ENCODE measurements at regions not wholly inside any gene's neighbourhood (a gene's known extent, or its start where the extent isn't known, plus 50 kb on each side); places are given as distances from the start of the nearest gene placed in this dataset.
"Not testable (repeated sequence)": the region's sequence is repeated elsewhere in the genome, so short reads cannot be mapped to it uniquely, and the experiment has no call there.

DNA sequence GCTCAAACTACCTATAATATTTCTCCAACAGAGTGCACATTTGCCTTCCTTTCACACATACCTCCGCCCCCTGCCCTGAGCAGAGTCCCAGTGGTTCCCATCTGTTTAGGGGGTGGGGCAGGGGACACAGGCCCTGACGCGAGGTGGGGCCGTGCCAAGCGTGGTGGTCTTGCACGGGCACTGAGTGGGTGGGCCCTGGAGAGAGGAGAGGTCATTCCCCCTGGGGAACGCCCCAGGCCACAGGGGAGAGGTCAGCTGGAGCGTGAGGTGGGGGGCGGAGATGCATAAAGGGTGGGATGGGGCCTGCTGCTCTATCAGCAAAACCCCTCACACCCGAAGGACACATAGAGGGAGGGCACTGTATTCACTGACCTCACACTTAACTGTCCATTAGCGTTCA, 441.9 kb downstream of the TMEM121 start:
- DNase-seq (ENCODE audit: extremely low read depth in 1 of 11, low read depth in 9 of 11, low spot score in 4 of 11) = no peak

GRCh38 chr14:105969026-105969425, 442.6 kb downstream of the TMEM121 start:
- DNase-seq (ENCODE audit: extremely low read depth in 1 of 11, low read depth in 9 of 11, low spot score in 4 of 11) = not testable (repeated sequence)

GRCh38 chr14:105970821-105971220, 444.4 kb downstream of the TMEM121 start:
- DNase-seq (ENCODE audit: extremely low read depth in 1 of 11, low read depth in 9 of 11, low spot score in 4 of 11) = not testable (repeated sequence)

GRCh38 chr14:105971593-105972500, 445.5 kb downstream of the TMEM121 start:
- DNase-seq (ENCODE audit: extremely low read depth in 1 of 11, low read depth in 9 of 11, low spot score in 4 of 11) = no peak

DNA sequence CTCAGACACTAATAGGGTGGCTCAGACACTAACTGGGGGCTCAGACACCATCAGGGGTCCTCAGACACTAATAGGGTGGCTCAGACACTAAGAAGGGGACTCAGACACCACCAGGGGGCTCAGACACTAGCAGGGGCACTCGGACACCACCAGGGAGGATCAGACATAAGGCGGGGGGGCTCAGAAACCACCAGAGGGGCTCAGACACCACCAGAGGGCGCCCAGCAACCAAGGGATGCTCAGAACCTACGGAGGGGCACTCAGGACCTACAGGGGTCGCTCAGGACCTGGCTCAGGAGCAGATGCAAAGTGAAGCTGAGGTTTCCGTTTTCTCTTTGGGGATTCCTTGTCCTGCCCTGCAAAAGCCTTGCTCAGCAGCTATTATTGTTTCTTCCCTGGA, 448.5 kb downstream of the TMEM121 start:
- DNase-seq (ENCODE audit: extremely low read depth in 1 of 11, low read depth in 9 of 11, low spot score in 4 of 11) = no peak

GRCh38 chr14:105978618-105979295, 452.4 kb downstream of the TMEM121 start:
- DNase-seq (ENCODE audit: extremely low read depth in 1 of 11, low read depth in 9 of 11, low spot score in 4 of 11) = no peak

DNA sequence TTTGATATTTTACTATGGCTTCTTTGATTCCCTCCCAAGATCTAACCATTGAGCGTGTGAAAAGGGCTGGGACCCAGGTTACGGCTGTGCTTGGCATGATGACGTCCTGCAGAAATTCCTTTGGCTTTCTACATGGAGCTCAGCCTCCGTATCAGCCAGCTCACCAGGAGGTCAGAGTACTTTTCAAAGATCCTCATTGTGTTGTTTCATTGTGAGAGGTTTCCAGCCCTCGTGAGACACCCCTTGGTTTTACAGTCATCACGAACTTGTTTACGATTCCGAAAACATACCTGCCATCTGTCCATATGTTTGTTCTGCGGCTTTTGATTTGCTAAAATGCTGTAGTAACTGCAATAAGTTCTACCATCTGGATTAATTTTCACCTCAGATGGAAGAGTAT, 453.1 kb downstream of the TMEM121 start:
- no peak for DNase-seq (ENCODE audit: extremely low read depth in 1 of 11, low read depth in 9 of 11, low spot score in 4 of 11)

- DNase-seq (ENCODE audit: extremely low read depth in 1 of 11, low read depth in 9 of 11, low spot score in 4 of 11) = no peak
Observed at GRCh38 chr14:105980224-105980623, 453.8 kb downstream of the TMEM121 start.

- not testable (repeated sequence) for DNase-seq (ENCODE audit: extremely low read depth in 1 of 11, low read depth in 9 of 11, low spot score in 4 of 11)
Observed at GRCh38 chr14:105981517-105982302, 455.3 kb downstream of the TMEM121 start.

DNA sequence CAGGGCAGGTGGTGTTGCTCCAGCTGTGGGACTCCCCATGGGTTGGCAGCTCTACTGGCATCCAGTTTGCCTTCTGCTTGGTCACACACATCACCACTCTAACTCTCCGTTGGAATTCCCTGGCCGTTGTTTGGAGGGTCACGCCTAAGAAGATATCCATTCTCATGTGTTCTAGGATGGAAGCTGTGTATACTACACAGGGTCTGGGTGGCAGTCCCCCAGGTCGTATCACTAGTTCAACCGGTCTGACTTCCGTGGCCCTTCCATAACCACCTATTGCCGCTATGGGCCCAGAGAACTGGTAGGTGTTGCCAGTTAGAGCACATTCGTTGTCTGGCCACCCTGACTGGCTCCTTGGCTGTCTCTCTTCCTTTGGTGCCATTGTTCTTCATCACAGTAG, 456.3 kb downstream of the TMEM121 start:
- no peak for DNase-seq (ENCODE audit: extremely low read depth in 1 of 11, low read depth in 9 of 11, low spot score in 4 of 11)

DNA sequence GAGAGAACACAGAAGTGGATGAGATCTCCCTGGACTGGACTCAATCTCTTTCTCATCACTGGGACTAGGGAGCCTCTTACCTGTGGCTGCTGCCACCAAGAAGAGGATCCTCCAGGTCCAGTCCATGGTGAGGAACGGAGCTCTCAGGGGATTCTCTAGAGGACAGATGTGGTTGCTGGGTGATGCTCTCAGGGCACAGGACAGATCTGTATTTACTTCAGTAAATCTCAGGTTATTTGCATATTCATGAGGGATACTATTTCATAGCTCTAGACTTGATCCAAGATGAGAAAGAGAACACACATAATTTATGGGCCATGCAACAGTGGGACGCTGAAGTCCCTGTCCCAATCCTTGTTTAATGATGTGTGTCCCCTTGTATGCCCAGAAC, 460.5 kb downstream of the TMEM121 start:
- no peak for DNase-seq (ENCODE audit: extremely low read depth in 1 of 11, low read depth in 9 of 11, low spot score in 4 of 11)

GRCh38 chr14:105987563-105987962, 461.2 kb downstream of the TMEM121 start:
- no peak for DNase-seq (ENCODE audit: extremely low read depth in 1 of 11, low read depth in 9 of 11, low spot score in 4 of 11)

GRCh38 chr14:105989566-105990302, 463.4 kb downstream of the TMEM121 start:
- no peak for DNase-seq (ENCODE audit: extremely low read depth in 1 of 11, low read depth in 9 of 11, low spot score in 4 of 11)

- DNase-seq (ENCODE audit: extremely low read depth in 1 of 11, low read depth in 9 of 11, low spot score in 4 of 11) = not testable (repeated sequence)
Observed at GRCh38 chr14:105991677-105992076, 465.3 kb downstream of the TMEM121 start.

DNA sequence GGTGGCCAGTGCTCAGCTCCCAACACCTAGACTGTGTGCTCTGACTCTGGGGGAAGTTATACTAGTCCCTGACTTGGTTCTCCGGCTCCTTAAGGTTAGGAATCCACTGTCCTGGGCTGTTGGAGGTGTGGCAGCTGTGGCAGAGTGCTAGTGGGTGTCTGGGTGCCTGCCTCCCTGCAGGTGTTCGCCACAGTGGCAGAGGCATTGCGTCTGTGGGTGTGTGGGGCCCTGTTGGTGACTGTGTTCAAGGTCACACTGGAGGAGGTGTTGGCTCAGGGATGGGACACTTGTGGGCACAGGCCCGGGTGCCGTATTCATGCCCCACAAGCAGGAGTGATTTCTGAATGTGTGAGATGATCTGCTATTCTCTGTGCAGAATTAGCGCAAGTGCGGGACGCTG, 467.4 kb downstream of the TMEM121 start:
- no peak for DNase-seq (ENCODE audit: extremely low read depth in 1 of 11, low read depth in 9 of 11, low spot score in 4 of 11)

DNA sequence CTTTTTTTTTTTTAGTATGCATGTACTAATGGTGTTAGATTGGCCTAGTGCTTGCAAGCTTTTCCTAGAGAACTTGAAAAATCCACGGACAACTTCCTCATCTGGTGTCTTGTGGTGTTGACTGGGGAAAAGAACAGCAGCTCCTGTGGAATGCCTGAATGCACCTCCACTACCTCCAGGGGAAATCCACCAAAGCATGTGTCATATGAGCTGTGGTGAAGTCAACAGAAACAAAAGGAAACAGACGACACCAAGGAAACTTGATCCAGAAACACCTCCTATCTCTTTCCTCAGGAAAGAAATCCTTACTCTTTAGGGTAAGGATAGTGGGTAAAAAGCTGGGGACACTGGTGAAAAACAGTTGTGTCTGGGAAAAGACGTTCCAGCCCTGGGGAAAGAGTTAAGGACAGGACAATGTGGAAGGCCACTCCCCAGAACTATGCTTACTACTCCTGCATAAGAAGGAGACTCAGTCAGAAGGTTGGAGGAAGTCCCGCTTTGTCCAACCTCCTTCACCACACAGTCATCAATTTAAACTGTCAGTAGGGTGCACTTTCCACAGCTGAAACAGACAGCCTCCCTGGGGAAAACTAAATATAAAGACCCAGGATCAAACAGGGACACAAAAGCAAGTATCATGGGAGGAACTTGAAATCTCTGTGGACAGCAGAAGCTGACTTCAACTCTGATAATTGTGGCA, 468.8 kb downstream of the TMEM121 start:
- not testable (repeated sequence) for DNase-seq (ENCODE audit: extremely low read depth in 1 of 11, low read depth in 9 of 11, low spot score in 4 of 11)

DNA sequence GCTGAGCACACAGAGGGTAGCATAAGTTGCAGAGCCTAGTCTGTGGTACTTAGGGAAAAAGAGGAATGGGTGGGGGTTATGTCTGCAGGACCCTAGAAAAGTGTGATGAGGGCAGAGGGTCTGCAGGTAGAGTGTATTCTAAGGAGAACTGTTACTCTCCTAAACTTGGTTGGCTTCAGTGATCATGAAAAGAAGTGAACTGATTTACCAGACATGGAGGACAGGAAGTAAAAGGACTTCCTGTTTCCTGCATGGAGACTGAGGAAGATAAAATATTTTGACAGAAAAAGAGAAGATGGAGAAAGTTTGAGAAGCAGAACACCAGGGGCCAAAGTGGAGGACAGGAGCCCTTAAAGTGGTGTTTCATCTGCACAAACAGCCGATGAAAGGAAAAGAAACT, 472.2 kb downstream of the TMEM121 start:
- DNase-seq (ENCODE audit: extremely low read depth in 1 of 11, low read depth in 9 of 11, low spot score in 4 of 11) = not testable (repeated sequence)

DNA sequence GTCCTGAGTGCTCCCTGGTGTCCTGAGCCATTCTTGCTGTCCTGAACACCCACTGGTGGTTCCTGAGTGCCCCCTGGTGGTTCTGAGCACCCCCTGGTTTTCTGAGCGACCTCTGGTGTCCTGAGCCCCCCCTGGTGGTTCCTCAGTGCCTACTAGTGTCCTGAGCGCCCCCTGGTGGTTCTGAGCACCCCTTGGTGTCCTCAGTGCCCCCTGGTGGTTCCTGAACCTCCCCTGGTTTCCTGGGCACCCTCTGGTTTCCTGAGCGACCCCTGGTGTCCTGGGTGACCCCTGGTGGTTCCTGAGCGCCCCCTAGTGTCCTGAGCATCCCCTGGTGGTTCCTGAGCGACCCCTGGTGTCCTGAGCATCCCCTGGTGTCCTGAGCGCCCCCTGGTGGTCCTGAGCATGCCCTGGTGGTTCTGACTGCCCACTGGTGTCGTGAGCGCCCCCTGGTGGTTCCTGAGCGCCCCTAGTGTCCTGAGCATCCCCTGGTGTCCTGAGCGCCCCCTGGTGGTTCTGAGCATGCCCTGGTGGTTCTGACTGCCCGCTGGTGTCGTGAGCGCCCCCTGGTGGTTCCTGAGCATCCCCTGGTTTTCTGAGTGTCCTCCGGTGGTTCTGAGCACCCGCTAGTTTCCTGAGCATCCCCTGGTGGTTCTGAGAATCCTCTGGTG, 473.1 kb downstream of the TMEM121 start:
- no peak for DNase-seq (ENCODE audit: extremely low read depth in 1 of 11, low read depth in 9 of 11, low spot score in 4 of 11)

Measured in renal cortex interstitium (tissue), 11 donors.